ENCODE measurements at regions not wholly inside any gene's neighbourhood (a gene's known extent, or its start where the extent isn't known, plus 50 kb on each side); places are given as distances from the start of the nearest gene placed in this dataset.

GRCh38 chr10:21432266-21432665 lies 93.2 kb downstream of the SKIDA1 start:
- intact Hi-C loops (cut with DNase I; ENCODE audit: low total_unique reads): no loop called here

DNA sequence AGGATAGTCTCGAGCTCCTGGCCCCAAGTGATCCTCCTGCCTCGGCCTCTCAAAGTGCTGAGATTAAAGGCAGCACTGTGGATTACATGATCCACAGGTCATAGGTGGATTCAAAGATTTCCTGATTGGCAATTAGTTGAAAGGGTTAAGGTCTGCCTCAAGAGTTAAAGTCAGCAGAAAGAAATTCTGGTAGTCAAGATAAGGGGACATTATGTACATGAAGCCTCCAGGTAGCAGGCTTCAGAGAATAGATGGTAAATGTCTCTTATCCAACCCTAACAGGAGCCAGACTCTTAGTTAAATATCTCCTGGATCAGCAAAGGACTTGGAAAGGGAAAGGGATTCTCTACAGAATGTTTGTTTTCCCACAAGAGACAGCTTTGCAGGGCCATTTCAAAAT lies 93.7 kb downstream of the SKIDA1 start:
- Histone ChIP-seq H3K4me3 (no peak overlapping the region), H3K27ac (no peak overlapping the region), H3K4me1 (no peaks in the 10 kb centered on the region), H3K27me3 (no peaks in the 10 kb centered on the region), H3K9me3 (peaks cover 0 to 11% (median 6%) of the 10 kb centered on the region in 4 donors), H3K36me3 (no peaks in the 10 kb centered on the region)
- no peak for DNase-seq
- intact Hi-C loops (cut with DNase I; ENCODE audit: low total_unique reads): no loop called here
- 71 to 78% (median 76%) methylated on average over 2 of the region's 2 CpGs for WGBS, 5 donors
- TF ChIP-seq EP300 (IDR thresholded peaks at IDR 0.05) (no peak), CTCF (IDR thresholded peaks at IDR 0.05) (no peak), POLR2A (IDR thresholded peaks at IDR 0.05) (no peak), POLR2AphosphoS5 (IDR thresholded peaks at IDR 0.05) (no peak)

More at GRCh38 chr10:21432266-21432665, 93.2 kb downstream of the SKIDA1 start:
- Histone ChIP-seq H3K27ac (no peak overlapping the region), H3K27me3 (no peaks in the 10 kb centered on the region), H3K9me3 (peaks cover 0 to 6% (median 2%) of the 10 kb centered on the region in 4 donors), H3K4me3 (no peak overlapping the region), H3K4me1 (no peaks in the 10 kb centered on the region), H3K36me3 (no peaks in the 10 kb centered on the region)
- WGBS, 5 donors: 67 to 92% (median 84%) methylated on average over 1 of the region's 1 CpG
- DNase-seq: no peak
- TF ChIP-seq POLR2A (IDR thresholded peaks at IDR 0.05): no peak
- TF ChIP-seq POLR2AphosphoS5 (IDR thresholded peaks at IDR 0.05): no peak
- no peak for TF ChIP-seq CTCF (IDR thresholded peaks at IDR 0.05)
- no peak for TF ChIP-seq EP300 (IDR thresholded peaks at IDR 0.05)

GRCh38 chr10:21427804-21428481 lies 97.5 kb downstream of the SKIDA1 start:
- intact Hi-C loops (cut with DNase I; ENCODE audit: low total_unique reads): no loop called here
- no peak overlapping the region for H3K27ac ChIP-seq
- H3K27me3 ChIP-seq: no peaks in the 10 kb centered on the region
- H3K4me3 ChIP-seq: no peak overlapping the region
- WGBS, 5 donors: 78 to 87% (median 81%) methylated on average over 4 to 6 of the region's 6 CpGs
- no peak for DNase-seq
- peaks cover 0 to 16% (median 9%) of the 10 kb centered on the region in 4 donors for H3K9me3 ChIP-seq
- TF ChIP-seq POLR2A (IDR thresholded peaks at IDR 0.05) (no peak), POLR2AphosphoS5 (IDR thresholded peaks at IDR 0.05) (no peak), EP300 (IDR thresholded peaks at IDR 0.05) (no peak), CTCF (IDR thresholded peaks at IDR 0.05) (no peak)
- H3K4me1 ChIP-seq: no peaks in the 10 kb centered on the region
- H3K36me3 ChIP-seq: no peaks in the 10 kb centered on the region

GRCh38 chr10:21424459-21424861 lies 101.0 kb downstream of the SKIDA1 start:
- Histone ChIP-seq H3K4me1 (no peaks in the 10 kb centered on the region), H3K9me3 (peaks cover 0 to 16% (median 9%) of the 10 kb centered on the region in 4 donors), H3K36me3 (no peaks in the 10 kb centered on the region), H3K4me3 (no peak overlapping the region), H3K27me3 (no peaks in the 10 kb centered on the region), H3K27ac (no peak overlapping the region)
- intact Hi-C loops (cut with DNase I; ENCODE audit: low total_unique reads): no loop called here
- 56 to 62% (median 59%) methylated on average over 3 of the region's 3 CpGs for WGBS, 5 donors
- DNase-seq: no peak
- TF ChIP-seq POLR2AphosphoS5 (IDR thresholded peaks at IDR 0.05) (no peak), POLR2A (IDR thresholded peaks at IDR 0.05) (no peak), EP300 (IDR thresholded peaks at IDR 0.05) (no peak), CTCF (IDR thresholded peaks at IDR 0.05) (no peak)

Measured in stomach (tissue), 8 donors.